HG03575 (cell line): ENCODE measurements at regions not wholly inside any gene's neighbourhood (a gene's known extent, or its start where the extent isn't known, plus 50 kb on each side); places are given as distances from the start of the nearest gene placed in this dataset.
"Not testable (repeated sequence)": the region's sequence is repeated elsewhere in the genome, so short reads cannot be mapped to it uniquely, and the experiment has no call there.

Experiments used
- ATAC-seq: cut with Tn5 transposase; IDR thresholded peaks from one replicate; pipeline ENCODE4 v1.9.1; 2021; ENCODE audit not compliant: unreplicated experiment, insufficient number of reproducible peaks, low FRiP score; ENCODE audit errors: extremely low read depth

DNA sequence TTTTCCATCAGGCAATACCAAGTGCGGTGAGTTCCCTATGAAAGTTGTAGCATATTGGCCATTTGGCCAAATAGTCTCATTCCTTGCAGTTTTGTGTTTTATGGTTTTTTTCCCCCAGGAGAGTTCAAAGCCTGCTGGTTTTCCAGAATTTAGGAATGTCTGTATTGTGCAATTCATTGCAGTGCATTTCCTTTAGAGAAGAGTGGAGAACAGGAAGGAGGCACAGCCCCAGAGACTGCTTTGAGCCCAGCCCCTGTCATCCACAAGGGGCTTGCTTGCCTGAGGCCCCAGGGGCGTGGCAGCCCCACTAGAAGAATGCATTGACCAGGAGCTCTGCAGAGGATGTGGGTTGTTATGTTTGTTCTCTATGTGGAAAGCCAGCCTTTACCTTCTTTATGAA lies 375.5 kb downstream of the BCL2L11 start:
- not testable (repeated sequence) for ATAC-seq

DNA sequence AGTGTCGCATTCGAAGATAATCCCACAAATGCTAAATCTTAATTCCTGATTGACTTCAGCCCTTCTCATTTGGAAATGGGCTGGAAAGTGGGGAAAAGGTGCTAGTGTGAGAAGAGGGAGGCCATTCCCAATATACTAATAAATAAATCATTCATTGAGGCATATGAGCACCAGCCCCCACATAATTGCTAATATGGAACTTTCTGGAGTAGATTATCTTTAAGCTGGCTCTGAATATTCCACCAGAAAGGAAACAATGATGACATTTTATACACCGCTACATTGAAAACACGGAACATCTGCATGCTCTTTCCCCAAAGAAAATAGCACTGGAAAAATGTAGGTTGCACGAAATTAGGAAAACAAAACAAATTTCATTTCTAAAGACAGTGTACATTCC lies 376.1 kb downstream of the BCL2L11 start:
- ATAC-seq: not testable (repeated sequence)

DNA sequence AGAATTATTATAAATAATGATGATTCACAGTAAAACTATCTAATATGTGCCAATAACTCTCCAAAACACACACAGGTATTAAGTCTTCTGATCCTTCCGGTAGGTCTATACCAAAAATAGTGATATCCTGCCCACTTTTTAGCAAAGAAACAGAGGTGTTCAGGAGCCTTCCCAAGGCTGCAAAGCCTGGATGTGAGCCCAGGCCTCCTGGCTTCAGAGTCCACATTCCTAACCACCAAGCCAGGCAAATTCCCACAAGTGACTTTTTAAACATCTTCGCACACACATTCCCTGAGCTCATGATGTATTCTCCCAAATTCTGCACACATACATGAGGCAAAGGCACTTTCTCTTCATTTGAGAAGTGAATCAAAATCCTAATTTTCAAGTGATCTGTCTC lies 376.6 kb downstream of the BCL2L11 start:
- ATAC-seq: not testable (repeated sequence)

GRCh38 chr2:111500536-111501062 lies 379.9 kb downstream of the BCL2L11 start:
- ATAC-seq: peak; percentile 46

DNA sequence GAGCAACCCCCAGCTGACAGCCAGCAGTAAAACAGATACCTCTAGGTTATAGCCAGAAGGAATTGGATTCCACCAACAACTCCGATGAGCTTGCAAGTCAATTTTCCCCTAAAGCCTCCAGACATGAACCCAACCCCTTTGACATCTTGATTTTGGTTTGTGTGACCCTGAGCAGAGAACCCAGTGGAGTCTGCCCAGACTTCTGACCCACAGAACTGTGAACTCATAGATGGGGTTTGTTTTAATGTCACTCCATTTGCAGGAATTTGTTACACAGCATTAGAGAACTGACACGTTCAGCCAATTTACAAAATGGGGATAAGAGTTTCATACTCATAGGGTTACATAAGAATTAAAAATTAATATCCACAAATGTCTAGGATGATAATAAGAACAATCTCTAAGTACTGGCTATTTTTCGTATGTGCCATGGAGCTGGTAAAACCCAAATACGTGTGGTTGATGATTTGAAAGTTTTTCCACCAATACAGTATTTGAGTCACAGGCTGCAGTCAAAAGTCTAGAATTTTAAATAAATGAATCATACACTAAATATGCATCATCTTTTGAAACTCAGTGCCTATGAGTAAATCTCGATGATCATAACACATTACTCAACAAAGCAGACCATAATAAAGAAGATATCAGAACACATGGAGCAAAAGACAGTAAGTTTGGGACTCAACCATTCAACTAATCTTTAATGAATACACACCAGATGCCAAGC lies 380.0 kb downstream of the ANAPC1 start:
- ATAC-seq: not testable (repeated sequence)

DNA sequence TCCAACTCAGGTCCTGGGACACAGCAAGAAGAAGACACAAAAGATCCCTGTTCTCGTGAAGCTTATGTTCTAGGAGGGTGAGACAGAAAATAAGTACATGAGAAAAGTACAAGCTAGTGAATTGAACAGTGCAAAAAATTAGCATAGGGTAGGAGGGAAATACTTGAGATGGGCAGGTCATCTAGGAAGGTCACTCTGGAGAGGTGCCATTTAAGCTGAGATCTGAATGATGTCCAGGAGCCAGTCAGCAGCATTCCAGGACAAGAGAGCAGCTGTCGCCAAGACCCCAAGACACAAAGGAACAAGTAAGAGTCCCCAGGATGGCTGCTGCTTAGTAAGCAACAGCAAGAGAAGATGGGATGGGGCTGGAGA lies 379.4 kb downstream of the ANAPC1 start:
- ATAC-seq: not testable (repeated sequence)

GRCh38 chr2:111505267-111505666 lies 378.7 kb downstream of the ANAPC1 start:
- not testable (repeated sequence) for ATAC-seq

DNA sequence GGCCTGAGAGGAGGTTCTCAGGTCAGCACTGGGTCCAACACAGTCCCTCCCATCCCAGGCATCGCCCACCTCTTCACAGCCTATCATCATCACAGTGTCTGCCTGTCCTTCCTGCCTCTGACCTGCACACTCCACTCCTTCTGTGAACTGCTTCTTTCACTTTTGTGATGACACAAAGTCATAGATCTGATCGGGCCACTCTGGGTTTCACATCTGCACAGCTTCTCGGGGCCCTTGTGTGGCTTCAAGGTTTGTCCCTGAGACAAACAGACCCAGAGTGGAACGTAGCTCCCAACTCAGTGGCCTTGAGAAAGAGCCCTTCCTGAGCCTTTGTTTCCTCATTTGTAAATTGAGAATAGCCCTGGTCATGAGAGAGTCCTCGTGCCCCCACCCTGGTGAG lies 377.1 kb downstream of the ANAPC1 start:
- peak; percentile 78 for ATAC-seq

GRCh38 chr2:111509225-111509869 lies 374.6 kb downstream of the ANAPC1 start:
- ATAC-seq: not testable (repeated sequence)

- ATAC-seq: not testable (repeated sequence)
Observed at GRCh38 chr2:111510384-111510783, 373.6 kb downstream of the ANAPC1 start.

DNA sequence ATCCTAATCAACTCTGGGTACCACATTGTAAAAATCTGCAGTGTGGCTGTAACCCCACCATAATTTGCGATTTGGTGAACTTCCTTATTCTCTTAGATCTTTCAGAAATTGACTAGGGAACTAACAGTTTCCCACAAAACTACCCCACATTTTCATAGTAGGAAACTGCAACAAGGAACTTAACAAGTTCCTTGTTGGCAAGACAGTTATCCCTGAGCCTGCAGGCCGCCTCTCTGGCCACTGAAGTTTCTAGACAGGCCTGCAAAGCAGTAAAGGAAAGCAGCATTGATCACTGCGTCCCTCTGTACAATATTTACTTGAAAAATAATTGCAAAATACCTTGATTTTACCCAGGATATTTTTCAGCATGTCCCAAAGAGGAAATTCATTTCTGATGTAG lies 372.9 kb downstream of the ANAPC1 start:
- not testable (repeated sequence) for ATAC-seq

DNA sequence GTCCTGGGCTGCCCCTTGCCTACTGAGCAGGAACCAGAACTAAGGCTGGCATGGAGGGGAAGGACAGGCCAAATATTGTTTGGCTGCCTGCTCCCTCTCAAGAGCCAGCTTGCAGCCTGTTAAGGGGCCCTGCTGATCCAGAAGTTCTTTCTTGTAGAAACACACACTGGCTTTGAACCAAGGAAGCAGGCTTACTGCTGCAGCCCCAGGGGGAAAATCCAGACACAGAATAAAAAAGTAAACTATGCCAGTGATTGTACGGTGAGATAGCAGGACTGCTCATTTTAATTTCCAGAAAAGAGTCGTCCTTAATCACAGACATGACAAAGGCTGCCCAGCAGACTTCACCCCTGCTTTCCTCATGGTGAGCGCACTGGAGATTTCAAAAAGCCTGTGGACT lies 371.6 kb downstream of the ANAPC1 start:
- ATAC-seq: not testable (repeated sequence)

- not testable (repeated sequence) for ATAC-seq
Observed at GRCh38 chr2:111514138-111514537, 369.9 kb downstream of the ANAPC1 start.

DNA sequence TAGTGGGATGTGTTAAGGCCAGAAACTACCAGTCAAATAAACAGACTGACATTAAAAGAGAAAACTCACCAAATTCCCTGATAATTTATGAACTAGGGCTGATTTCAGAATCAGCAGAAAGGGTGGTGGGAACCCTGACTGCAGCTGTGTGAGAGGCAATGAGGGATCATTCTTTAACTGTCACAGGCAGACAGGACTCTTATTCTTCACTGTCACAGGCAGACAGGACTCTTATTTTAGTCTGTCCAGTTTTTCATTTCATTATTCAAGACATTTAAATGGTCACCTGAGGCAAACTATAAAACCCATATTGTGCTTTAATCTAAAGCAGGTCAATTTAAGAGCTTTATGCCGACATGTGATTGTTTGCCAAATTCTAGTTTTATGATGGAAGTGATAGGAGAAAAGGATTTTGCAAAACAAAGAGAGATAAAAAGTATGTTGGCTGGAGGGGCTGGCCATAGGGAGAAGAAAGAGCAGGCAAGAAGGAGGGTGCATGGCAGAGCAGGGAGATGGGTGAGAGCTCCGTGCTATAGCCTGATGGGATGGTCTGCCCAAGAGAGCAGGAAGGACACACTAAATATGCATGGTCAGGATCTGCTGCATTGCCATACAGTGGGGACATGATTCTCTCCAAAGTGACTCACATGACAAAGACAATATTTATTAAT lies 366.8 kb downstream of the ANAPC1 start:
- not testable (repeated sequence) for ATAC-seq

DNA sequence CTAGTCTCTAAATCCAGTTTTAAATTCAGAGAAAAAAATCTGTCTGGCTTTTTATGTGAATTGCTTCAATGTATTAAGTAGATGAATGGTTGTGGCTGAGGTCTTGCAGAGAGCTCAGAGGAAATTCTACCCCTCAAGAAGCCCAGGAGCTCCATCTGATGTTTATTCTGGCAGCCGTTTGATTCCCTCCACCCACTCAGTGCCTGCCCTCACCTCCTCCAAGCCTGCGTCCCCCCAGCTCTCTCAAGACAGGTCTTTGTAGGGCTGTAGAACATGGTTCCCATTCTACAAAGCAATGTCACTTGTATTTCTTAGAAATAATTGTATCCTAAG lies 366.3 kb downstream of the ANAPC1 start:
- ATAC-seq: not testable (repeated sequence)

DNA sequence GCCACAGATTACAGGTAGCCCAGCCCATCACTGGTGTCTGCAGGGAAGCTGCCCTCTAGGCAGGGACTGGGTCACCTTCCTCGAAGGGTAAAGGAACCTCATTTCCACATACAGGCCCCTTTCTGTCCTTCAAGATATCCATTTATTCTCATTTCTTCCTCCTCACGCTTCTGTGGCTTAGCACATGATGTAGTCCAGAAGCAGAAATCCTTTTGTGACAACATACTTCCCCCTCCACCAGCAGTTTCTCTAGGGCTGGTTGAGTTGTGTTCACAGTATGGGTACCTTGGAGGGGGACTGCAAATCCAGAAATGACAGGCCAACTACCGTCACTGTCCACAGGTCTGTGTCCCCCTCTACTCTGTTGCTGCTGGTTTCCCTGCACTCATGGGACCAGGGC lies 364.9 kb downstream of the ANAPC1 start:
- no peak for ATAC-seq

GRCh38 chr2:111522231-111522768 lies 361.7 kb downstream of the ANAPC1 start:
- ATAC-seq: no peak

DNA sequence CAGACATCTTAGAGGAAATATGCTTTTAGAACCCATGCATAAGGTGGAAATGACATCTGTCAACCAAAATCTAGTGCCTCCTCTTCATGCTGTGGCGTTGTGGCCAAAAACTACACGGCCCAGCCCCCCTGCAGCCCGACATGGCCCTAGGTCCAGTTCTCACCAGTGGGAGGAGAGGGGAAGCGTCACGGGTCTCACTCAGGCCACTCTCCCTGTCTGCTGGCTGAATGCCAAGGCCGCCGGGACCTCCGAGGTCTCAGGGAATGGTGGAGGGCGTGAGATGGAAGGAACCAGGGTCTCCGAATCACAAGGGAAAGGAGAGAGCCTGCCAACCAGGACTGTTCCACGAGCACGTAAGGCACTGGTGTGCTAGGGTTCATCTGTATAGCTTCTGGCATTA lies 361.0 kb downstream of the ANAPC1 start:
- no peak for ATAC-seq

- ATAC-seq: not testable (repeated sequence)
Observed at GRCh38 chr2:111525026-111525425, 359.0 kb downstream of the ANAPC1 start.
